WI38 (cell line): ENCODE measurements at regions not wholly inside any gene's neighbourhood (a gene's known extent, or its start where the extent isn't known, plus 50 kb on each side); places are given as distances from the start of the nearest gene placed in this dataset.

Experiments used
- H3K4me3 ChIP-seq: 2 replicates; pipeline ENCODE4 v1.5.1; 2011; ENCODE audit warnings: low read depth, mild to moderate bottlenecking, control low read depth, low read length
- TF ChIP-seq, protein P1 (sequence below): IDR thresholded peaks from 2 replicates; pipeline ENCODE4 v1.5.1; 2012; ENCODE audit warnings: low read depth, mild to moderate bottlenecking, control low read depth, low read length

- H3K4me3 ChIP-seq = no peak overlapping the region
- TF ChIP-seq, protein P1, sequence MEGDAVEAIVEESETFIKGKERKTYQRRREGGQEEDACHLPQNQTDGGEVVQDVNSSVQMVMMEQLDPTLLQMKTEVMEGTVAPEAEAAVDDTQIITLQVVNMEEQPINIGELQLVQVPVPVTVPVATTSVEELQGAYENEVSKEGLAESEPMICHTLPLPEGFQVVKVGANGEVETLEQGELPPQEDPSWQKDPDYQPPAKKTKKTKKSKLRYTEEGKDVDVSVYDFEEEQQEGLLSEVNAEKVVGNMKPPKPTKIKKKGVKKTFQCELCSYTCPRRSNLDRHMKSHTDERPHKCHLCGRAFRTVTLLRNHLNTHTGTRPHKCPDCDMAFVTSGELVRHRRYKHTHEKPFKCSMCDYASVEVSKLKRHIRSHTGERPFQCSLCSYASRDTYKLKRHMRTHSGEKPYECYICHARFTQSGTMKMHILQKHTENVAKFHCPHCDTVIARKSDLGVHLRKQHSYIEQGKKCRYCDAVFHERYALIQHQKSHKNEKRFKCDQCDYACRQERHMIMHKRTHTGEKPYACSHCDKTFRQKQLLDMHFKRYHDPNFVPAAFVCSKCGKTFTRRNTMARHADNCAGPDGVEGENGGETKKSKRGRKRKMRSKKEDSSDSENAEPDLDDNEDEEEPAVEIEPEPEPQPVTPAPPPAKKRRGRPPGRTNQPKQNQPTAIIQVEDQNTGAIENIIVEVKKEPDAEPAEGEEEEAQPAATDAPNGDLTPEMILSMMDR = no peak
Observed at GRCh38 chr3:176683382-176683781, 513.9 kb downstream of the TBL1XR1 start.

DNA sequence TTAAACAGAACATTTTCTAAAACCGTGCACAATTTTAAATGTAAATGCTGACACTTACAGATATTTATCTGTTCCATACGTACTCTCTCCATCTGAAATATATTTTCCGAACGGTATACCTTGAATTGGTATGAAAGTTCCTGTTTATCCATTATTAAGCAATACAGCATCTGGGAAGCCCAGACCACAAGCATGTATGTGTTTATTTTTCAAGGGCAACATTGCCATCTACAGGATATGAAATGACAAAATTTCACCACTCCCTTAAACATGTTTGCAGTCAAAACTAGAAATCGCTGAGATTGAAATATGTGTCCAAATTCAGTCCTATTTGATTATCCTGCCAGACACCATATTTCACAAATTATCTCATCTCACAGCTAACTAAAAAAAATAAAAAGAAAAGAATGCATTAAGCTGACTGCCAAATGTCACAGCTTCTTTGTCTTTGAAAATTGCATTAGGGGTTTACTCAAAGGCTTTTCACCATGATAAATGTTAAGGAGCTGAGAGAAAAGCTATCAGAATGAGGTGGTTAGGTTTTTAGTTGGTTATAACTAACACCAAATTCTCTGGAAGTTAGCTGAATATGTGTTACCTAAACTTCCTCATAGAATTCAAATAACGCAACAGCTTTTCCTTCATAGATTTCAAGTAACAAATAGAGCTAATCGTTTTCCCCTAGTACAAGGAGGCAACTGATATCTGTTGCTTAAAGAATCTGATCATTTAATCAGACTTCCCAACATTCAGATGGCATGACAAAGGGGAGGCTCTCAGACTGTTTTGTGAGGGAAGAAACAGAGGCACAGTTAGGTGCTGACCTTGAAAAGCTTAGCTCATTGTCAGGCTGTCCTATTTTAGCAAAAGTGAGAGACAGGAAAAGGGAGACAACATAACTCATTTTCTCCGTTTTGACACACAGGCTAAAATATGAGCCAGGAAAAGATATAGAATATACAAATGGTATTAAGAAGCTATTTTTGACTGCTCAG lies 533.1 kb downstream of the TBL1XR1 start:
- TF ChIP-seq, protein P1 = no peak
- H3K4me3 ChIP-seq = no peak overlapping the region

- TF ChIP-seq, protein P1 = no peak
- H3K4me3 ChIP-seq = no peak overlapping the region
Observed at GRCh38 chr3:176663387-176663786, 533.9 kb downstream of the TBL1XR1 start.

DNA sequence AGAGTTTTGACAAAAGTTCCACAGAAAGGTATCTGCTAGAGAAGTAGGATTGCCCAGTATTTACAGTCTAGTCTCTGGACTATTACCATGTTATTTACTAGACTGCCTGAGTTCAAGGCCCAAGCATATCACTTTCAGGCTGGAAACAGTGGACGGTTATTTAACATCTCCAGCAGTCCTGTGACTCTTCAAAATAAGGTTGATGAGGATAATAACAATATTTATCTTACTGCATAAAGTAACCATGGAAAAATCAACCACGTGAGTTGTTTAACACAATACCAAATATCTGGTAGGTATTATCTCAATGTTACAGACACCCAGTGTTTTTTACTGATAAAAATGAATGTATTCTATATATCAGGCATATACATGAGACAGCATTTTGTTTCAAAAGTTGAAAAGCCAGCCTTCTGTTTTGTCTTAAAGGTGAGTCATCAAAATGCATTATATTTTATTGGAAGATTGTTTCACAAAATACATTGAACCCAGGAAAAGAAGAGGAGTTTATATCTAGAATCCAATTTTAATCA lies 535.8 kb downstream of the TBL1XR1 start:
- H3K4me3 ChIP-seq = no peak overlapping the region
- TF ChIP-seq, protein P1 = no peak

- TF ChIP-seq, protein P1 = no peak
- H3K4me3 ChIP-seq = no peak overlapping the region
Observed at GRCh38 chr3:176655404-176656094, 541.7 kb downstream of the TBL1XR1 start.

DNA sequence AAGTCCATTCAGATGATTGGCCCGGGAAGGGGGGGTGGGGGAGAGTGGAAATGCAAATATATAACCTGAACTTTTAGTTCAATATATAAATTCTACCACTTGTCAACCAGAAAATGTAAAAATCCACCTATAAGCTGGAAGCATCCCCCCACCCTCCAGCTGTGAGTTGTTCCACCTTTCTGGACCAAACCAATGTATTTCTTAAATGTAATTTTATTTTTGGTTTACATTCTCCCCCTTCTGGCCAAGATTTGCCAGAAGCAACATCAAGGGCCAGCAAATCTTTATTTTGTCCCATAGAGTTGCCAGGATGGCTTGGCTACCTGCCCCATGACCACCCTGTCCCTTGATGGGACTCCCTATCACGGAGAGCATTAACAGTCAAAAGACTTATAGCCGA lies 545.7 kb downstream of the TBL1XR1 start:
- H3K4me3 ChIP-seq = no peak overlapping the region
- TF ChIP-seq, protein P1 = no peak
